ENCODE measurements at regions not wholly inside any gene's neighbourhood (a gene's known extent, or its start where the extent isn't known, plus 50 kb on each side); places are given as distances from the start of the nearest gene placed in this dataset.

DNA sequence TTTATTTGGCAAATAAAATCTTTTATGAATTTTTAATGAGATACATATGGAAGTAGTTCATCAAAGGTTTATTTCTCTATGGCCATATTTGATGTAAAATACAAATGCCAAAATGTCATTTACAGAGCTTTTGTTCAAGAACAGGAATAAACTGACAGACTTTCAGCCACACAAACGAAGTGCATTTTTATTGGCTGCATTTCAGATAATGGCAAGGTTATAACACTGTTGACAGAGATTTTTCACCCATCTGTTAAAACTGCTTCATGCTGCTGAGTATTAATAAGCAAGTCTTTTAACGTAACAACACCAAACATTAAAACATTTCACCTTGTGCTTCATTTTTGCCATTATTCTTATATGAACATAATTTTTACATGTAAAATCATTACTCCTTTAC, 254.4 kb downstream of the ANKRD7 start:
- DNase-seq (ENCODE audit: low spot score in 2 of 2): no peak
- 53% methylated on average over 2 of the region's 2 CpGs for WGBS
- TF ChIP-seq POLR2A (IDR thresholded peaks at IDR 0.05) (no peak), POLR2AphosphoS5 (IDR thresholded peaks at IDR 0.05) (no peak), EP300 (IDR thresholded peaks at IDR 0.05) (no peak)
- TF ChIP-seq, protein P1, sequence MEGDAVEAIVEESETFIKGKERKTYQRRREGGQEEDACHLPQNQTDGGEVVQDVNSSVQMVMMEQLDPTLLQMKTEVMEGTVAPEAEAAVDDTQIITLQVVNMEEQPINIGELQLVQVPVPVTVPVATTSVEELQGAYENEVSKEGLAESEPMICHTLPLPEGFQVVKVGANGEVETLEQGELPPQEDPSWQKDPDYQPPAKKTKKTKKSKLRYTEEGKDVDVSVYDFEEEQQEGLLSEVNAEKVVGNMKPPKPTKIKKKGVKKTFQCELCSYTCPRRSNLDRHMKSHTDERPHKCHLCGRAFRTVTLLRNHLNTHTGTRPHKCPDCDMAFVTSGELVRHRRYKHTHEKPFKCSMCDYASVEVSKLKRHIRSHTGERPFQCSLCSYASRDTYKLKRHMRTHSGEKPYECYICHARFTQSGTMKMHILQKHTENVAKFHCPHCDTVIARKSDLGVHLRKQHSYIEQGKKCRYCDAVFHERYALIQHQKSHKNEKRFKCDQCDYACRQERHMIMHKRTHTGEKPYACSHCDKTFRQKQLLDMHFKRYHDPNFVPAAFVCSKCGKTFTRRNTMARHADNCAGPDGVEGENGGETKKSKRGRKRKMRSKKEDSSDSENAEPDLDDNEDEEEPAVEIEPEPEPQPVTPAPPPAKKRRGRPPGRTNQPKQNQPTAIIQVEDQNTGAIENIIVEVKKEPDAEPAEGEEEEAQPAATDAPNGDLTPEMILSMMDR (IDR thresholded peaks at IDR 0.05): no peak
- H3K36me3 ChIP-seq: no peaks in the 10 kb centered on the region
- no peak overlapping the region for H3K27ac ChIP-seq
- H3K4me1 ChIP-seq: no peaks in the 10 kb centered on the region
- H3K4me3 ChIP-seq: no peak overlapping the region
- no peaks in the 10 kb centered on the region for H3K9me3 ChIP-seq
- no peaks in the 10 kb centered on the region for H3K27me3 ChIP-seq

DNA sequence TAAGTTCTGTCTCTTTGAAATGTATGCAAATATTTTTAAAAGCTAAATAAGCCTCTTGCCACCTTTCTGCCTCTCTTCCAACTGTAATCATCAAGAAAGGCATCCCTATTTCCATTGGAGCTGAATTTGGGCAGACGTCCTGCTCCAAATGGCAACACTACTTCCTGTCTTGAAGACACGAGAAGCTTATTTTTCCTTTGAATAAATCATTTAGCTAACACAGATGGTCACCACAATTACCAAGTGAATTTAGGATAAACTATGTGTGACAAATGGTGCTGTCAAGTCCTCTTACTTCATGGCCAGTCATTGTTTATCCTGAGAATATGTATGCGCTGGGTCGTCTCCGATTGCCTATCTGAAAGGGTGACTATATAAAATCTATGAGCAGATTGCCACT, 268.0 kb downstream of the ANKRD7 start:
- Histone ChIP-seq H3K4me3 (no peak overlapping the region), H3K4me1 (no peaks in the 10 kb centered on the region), H3K27me3 (no peaks in the 10 kb centered on the region), H3K9me3 (no peaks in the 10 kb centered on the region), H3K36me3 (no peaks in the 10 kb centered on the region), H3K27ac (no peak overlapping the region)
- 70% methylated on average over 5 of the region's 5 CpGs for WGBS
- DNase-seq (ENCODE audit: low spot score in 2 of 2): no peak
- TF ChIP-seq EP300 (IDR thresholded peaks at IDR 0.05) (no peak), POLR2AphosphoS5 (IDR thresholded peaks at IDR 0.05) (no peak), POLR2A (IDR thresholded peaks at IDR 0.05) (no peak)
- TF ChIP-seq, protein P1 (IDR thresholded peaks at IDR 0.05): no peak

DNA sequence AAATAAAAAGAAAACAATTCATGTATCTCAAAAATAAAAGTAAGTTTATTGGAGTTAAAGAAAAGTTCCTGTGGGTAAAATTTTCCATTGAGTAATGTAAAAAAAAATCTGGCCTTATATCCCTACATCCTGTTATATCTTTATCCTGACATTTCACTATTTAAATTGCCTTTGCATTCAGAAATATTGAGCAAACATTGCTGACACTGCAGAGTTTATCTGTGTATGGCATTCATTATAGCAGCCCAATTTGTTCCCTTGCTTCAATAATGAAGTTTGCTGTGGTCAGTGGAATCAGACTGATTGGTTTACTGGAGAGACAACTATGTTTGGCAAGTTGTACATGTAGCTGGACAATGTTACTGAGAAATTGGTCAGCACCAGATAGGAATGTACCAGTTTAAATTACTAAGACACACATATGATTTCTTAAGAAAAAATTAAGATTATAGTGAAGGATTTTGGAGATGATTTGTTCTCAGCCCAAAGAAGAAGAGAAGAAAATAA, 271.7 kb downstream of the ANKRD7 start:
- no peaks in the 10 kb centered on the region for H3K9me3 ChIP-seq
- no peaks in the 10 kb centered on the region for H3K4me1 ChIP-seq
- no peak for DNase-seq (ENCODE audit: low spot score in 2 of 2)
- TF ChIP-seq EP300 (IDR thresholded peaks at IDR 0.05) (no peak), POLR2A (IDR thresholded peaks at IDR 0.05) (no peak), POLR2AphosphoS5 (IDR thresholded peaks at IDR 0.05) (no peak)
- TF ChIP-seq, protein P1 (IDR thresholded peaks at IDR 0.05): no peak
- no peaks in the 10 kb centered on the region for H3K27me3 ChIP-seq
- H3K4me3 ChIP-seq: no peak overlapping the region
- no peaks in the 10 kb centered on the region for H3K36me3 ChIP-seq
- H3K27ac ChIP-seq: no peak overlapping the region

DNA sequence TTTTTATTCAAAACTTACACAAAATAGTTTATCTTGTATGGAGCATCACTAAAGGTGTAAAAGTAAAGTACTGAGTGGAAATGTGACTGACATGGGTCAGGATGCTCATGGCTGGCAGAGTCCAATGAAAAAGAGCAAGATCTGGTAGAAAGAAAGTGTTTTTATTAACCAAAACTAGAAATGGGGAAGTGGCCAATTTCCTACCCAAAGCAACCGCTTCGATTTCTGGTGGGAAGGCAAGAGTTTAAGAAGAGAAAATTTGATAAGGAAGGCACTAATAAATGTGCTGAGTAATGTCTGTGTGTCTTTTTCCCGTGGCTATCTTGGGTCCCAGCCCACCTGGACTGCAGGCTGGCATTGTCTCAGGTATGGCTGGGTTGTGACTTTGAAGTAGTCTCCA, 277.7 kb downstream of the ANKRD7 start:
- no peaks in the 10 kb centered on the region for H3K9me3 ChIP-seq
- DNase-seq (ENCODE audit: low spot score in 2 of 2): no peak
- 77% methylated on average over 3 of the region's 3 CpGs for WGBS
- H3K36me3 ChIP-seq: no peaks in the 10 kb centered on the region
- H3K27me3 ChIP-seq: no peaks in the 10 kb centered on the region
- H3K4me3 ChIP-seq: no peak overlapping the region
- H3K27ac ChIP-seq: no peak overlapping the region
- no peak for TF ChIP-seq POLR2AphosphoS5 (IDR thresholded peaks at IDR 0.05)
- no peaks in the 10 kb centered on the region for H3K4me1 ChIP-seq

DNA sequence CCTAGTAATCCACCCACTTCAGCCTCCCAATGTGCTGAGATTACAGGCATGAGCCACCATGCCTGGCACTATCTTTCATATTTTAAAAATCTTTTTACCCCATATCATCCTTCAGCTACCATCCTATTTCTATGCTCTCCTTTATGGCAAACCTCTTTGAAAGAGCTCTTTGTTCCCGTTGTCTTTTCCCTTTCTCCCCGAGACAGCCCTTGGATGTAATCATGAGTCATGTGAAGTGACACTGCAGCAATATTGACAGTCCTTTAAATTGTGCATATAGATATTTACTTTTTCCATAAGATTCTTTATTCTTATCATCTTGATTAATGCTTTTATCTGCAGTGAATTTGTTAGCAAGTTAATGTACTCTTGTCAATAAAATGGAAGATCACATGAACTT, 286.6 kb downstream of the ANKRD7 start:
- H3K36me3 ChIP-seq: no peaks in the 10 kb centered on the region
- H3K4me3 ChIP-seq: no peak overlapping the region
- H3K27ac ChIP-seq: no peak overlapping the region
- TF ChIP-seq POLR2AphosphoS5 (IDR thresholded peaks at IDR 0.05) (no peak), EP300 (IDR thresholded peaks at IDR 0.05) (no peak), POLR2A (IDR thresholded peaks at IDR 0.05) (no peak)
- TF ChIP-seq, protein P1 (IDR thresholded peaks at IDR 0.05): no peak
- H3K9me3 ChIP-seq: no peaks in the 10 kb centered on the region
- WGBS: 67% methylated on average over 2 of the region's 2 CpGs
- no peak for DNase-seq (ENCODE audit: low spot score in 2 of 2)
- no peaks in the 10 kb centered on the region for H3K4me1 ChIP-seq
- no peaks in the 10 kb centered on the region for H3K27me3 ChIP-seq

DNA sequence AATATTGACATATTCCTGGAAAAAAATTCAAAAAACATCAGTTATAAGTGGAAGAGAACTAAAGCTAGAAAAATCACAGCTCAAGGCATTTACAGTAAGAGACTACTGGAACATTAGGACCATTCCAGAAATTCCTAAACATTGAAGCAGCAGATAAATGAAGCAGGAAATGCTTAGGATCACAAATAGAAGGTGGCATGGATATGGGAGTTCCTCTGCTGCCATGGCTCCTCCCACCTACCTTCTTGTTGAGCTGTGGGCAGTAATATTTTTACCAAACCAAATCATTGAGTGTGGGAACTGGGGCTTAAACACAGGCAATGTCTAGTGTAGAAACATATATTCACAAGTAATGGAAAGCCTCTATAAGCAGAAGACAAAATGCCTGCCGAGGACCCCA, 292.8 kb downstream of the ANKRD7 start:
- WGBS: 26% methylated on average over 1 of the region's 1 CpG
- no peaks in the 10 kb centered on the region for H3K27me3 ChIP-seq
- no peaks in the 10 kb centered on the region for H3K36me3 ChIP-seq
- TF ChIP-seq, protein P1 (IDR thresholded peaks at IDR 0.05): no peak
- TF ChIP-seq EP300 (IDR thresholded peaks at IDR 0.05) (no peak), POLR2A (IDR thresholded peaks at IDR 0.05) (no peak), POLR2AphosphoS5 (IDR thresholded peaks at IDR 0.05) (no peak)
- H3K9me3 ChIP-seq: no peaks in the 10 kb centered on the region
- H3K27ac ChIP-seq: no peak overlapping the region
- DNase-seq (ENCODE audit: low spot score in 2 of 2): no peak
- no peaks in the 10 kb centered on the region for H3K4me1 ChIP-seq
- H3K4me3 ChIP-seq: no peak overlapping the region
